Neural progenitor cell (in vitro differentiated cells): ENCODE measurements at regions not wholly inside any gene's neighbourhood (a gene's known extent, or its start where the extent isn't known, plus 50 kb on each side); places are given as distances from the start of the nearest gene placed in this dataset.

ENCODE experiments used
- EZH2 ChIP-seq: fragments of 200-600 bp; sonication (generic); IDR thresholded peaks from 2 replicates; pipeline ENCODE4 v1.6.1; 2017; ENCODE audit warnings: antibody characterized with exemption, mild to moderate bottlenecking, moderate library complexity
- TF ChIP-seq, protein P1 (sequence below): fragments of 200-600 bp; sonication (generic); IDR thresholded peaks from 2 replicates; pipeline ENCODE4 v1.5.1; 2017; ENCODE audit warnings: antibody characterized with exemption, mild to moderate bottlenecking

- TF ChIP-seq, protein P1, sequence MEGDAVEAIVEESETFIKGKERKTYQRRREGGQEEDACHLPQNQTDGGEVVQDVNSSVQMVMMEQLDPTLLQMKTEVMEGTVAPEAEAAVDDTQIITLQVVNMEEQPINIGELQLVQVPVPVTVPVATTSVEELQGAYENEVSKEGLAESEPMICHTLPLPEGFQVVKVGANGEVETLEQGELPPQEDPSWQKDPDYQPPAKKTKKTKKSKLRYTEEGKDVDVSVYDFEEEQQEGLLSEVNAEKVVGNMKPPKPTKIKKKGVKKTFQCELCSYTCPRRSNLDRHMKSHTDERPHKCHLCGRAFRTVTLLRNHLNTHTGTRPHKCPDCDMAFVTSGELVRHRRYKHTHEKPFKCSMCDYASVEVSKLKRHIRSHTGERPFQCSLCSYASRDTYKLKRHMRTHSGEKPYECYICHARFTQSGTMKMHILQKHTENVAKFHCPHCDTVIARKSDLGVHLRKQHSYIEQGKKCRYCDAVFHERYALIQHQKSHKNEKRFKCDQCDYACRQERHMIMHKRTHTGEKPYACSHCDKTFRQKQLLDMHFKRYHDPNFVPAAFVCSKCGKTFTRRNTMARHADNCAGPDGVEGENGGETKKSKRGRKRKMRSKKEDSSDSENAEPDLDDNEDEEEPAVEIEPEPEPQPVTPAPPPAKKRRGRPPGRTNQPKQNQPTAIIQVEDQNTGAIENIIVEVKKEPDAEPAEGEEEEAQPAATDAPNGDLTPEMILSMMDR: no peak
- no peak for TF ChIP-seq EZH2
Measured at GRCh38 chr5:61618577-61618976, 286.5 kb downstream of the ZSWIM6 start.
